ENCODE measurements at regions not wholly inside any gene's neighbourhood (a gene's known extent, or its start where the extent isn't known, plus 50 kb on each side); places are given as distances from the start of the nearest gene placed in this dataset.
A peak's percentile ranks its signal among the peaks of the same experiment; 100 is the strongest.
"Not testable (repeated sequence)": the region's sequence is repeated elsewhere in the genome, so short reads cannot be mapped to it uniquely, and the experiment has no call there.

DNA sequence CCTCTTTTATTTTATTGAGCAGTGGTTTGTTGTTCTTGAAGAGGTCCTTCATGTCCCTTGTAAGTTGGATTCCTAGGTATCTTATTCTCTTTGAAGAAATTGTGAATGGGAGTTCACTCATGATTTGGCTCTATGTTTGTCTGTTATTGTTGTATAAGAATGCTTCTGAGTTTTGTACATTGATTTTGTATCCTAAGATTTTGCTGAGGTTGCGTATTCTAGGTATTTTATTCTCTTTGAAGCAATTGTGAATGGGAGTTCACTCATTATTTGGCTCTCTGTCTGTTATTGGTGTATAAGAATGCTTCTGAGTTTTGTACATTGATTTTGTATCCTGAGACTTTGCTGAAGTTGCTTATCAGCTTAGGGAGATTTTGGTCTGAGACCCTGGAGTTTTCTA is 193.5 kb upstream of the EIF1AY start:
- not testable (repeated sequence) for H3K27me3 ChIP-seq (ENCODE audit: control insufficient read depth, insufficient read depth, low read length); H3K36me3 ChIP-seq (ENCODE audit: control insufficient read depth, insufficient read depth, low read length); FAIRE-seq; H3K4me3 ChIP-seq (ENCODE audit: low read depth, low read length); DNase-seq (ENCODE audit: low read depth)

DNA sequence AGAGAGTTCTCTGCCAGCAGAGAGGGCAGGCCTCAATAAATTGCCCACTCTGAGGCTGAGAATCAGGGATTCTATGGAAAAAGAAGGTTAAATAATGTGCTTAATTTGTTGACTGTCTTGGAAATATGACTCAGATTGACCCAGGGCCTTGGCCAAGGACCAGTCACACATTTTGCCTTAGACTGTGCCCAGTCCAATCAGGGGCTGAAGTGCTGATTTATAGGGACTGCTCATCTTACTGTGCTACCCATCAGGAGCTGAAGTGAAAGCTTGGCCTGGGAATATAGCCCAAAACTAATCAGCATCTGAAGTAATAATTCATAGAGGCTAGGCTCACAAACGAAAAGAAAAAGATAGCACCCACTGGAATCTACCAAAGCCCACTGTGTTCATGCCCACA is 167.4 kb upstream of the EIF1AY start:
- no peaks in the 10 kb centered on the region for H3K36me3 ChIP-seq (ENCODE audit: control insufficient read depth, insufficient read depth, low read length)
- DNase-seq (ENCODE audit: low read depth) (no peak), FAIRE-seq (no peak)
- H3K27me3 ChIP-seq (ENCODE audit: control insufficient read depth, insufficient read depth, low read length), result no peaks in the 10 kb centered on the region
- TF ChIP-seq CTCF (IDR thresholded peaks at IDR 0.05; ENCODE audit: insufficient read depth, low read length, severe bottlenecking), result no peak
- H3K4me3 ChIP-seq (ENCODE audit: low read depth, low read length), result no peak overlapping the region

DNA sequence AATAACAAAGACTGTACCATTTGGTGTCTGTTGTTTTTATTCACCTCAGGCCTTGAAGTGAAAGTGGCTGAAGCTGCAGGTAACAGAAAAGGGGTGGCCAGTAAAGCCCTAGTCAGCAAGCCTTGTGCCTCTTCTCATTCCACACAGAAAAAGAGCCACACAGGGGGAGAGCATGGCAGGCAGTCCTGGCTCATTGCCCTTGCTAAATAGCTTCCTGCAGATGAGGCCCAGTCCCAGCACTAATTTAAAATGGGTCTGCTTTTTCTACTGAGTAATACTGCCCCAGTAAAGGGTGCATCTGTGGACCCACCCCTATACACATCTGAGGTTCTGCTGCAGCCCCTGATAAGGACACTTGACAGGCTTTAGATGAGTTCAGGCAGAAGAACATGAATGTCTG is 152.8 kb upstream of the EIF1AY start:
- Histone ChIP-seq H3K36me3 (ENCODE audit: control insufficient read depth, insufficient read depth, low read length) (no peaks in the 10 kb centered on the region), H3K4me3 (ENCODE audit: low read depth, low read length) (no peak overlapping the region), H3K27me3 (ENCODE audit: control insufficient read depth, insufficient read depth, low read length) (no peaks in the 10 kb centered on the region)
- DNase-seq (ENCODE audit: low read depth), result no peak
- FAIRE-seq, result no peak
- TF ChIP-seq CTCF (IDR thresholded peaks at IDR 0.05; ENCODE audit: insufficient read depth, low read length, severe bottlenecking), result no peak

DNA sequence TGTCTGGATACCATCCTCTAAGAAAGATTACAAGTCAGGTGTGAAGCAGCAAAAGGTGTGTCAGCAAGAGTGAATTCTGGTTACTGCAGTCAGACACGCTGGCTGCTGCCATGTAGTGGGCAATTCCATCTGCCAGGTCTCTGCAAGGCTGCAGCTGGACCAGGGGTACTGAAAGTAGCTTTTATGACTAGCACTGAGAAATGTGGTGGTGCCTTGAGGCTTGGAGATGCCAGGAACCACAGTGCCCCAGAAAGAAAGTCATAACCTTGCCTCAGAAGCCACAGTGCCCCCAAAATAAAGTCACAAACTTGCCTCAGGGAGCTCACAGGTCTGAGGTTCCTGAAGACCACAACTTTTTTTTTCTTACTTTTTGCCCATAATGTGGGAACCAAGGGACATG is 141.9 kb upstream of the EIF1AY start:
- no peak for FAIRE-seq
- H3K27me3 ChIP-seq (ENCODE audit: control insufficient read depth, insufficient read depth, low read length), result no peaks in the 10 kb centered on the region
- DNase-seq (ENCODE audit: low read depth), result no peak
- no peaks in the 10 kb centered on the region for H3K36me3 ChIP-seq (ENCODE audit: control insufficient read depth, insufficient read depth, low read length)
- no peak for TF ChIP-seq CTCF (IDR thresholded peaks at IDR 0.05; ENCODE audit: insufficient read depth, low read length, severe bottlenecking)
- no peak overlapping the region for H3K4me3 ChIP-seq (ENCODE audit: low read depth, low read length)

DNA sequence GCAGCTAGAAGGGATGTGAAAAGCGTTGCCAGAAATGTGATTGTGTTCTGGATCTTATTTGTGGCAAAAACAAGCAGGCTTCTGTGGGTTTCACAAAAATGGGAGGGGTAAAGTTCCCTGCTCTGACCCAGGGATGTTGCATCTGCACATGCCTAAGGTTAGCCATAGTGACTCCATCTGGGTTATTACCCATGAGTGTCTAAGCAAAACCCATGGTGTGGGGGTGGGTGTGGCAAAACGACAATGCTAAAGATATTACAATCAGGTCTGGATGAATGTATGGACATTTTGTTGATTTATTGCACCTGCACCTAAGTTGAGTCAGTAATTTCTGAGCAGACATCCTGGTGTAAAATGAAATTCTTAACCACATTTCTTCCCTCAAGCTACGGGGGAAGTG is 131.4 kb upstream of the EIF1AY start:
- DNase-seq (ENCODE audit: low read depth), result no peak
- TF ChIP-seq CTCF (IDR thresholded peaks at IDR 0.05; ENCODE audit: insufficient read depth, low read length, severe bottlenecking), result no peak
- no peaks in the 10 kb centered on the region for H3K27me3 ChIP-seq (ENCODE audit: control insufficient read depth, insufficient read depth, low read length)
- H3K4me3 ChIP-seq (ENCODE audit: low read depth, low read length), result no peak overlapping the region
- no peak for FAIRE-seq
- H3K36me3 ChIP-seq (ENCODE audit: control insufficient read depth, insufficient read depth, low read length), result no peaks in the 10 kb centered on the region

GRCh38 chrY:20447601-20448000 is 128.0 kb upstream of the EIF1AY start:
- Histone ChIP-seq H3K36me3 (ENCODE audit: control insufficient read depth, insufficient read depth, low read length) (no peaks in the 10 kb centered on the region), H3K27me3 (ENCODE audit: control insufficient read depth, insufficient read depth, low read length) (no peaks in the 10 kb centered on the region), H3K4me3 (ENCODE audit: low read depth, low read length) (no peak overlapping the region)
- FAIRE-seq (no peak), DNase-seq (ENCODE audit: low read depth) (peak; percentile 2)
- no peak for TF ChIP-seq CTCF (IDR thresholded peaks at IDR 0.05; ENCODE audit: insufficient read depth, low read length, severe bottlenecking)
